HEK293 (cell line): ENCODE measurements at regions not wholly inside any gene's neighbourhood (a gene's known extent, or its start where the extent isn't known, plus 50 kb on each side); places are given as distances from the start of the nearest gene placed in this dataset.
A peak's percentile ranks its signal among the peaks of the same experiment; 100 is the strongest.

Experiments used
- CTCF ChIA-PET: fragments of 350-600 bp; formaldehyde crosslinking; extraction: SDS; loops from one replicate; lab custom pipeline; 2021; ENCODE audit warnings: antibody characterized with exemption; lab: Yijun Ruan, JAX
- POLR2A ChIA-PET: fragments of 300-600 bp; formaldehyde crosslinking; extraction: SDS; loops from one replicate; lab custom pipeline; 2020; ENCODE audit warnings: antibody characterized with exemption, inconsistent platforms; lab: Yijun Ruan, JAX
- H3K27ac ChIP-seq: fragments of 200-500 bp; sonication (Bioruptor generic); 2 replicates; pipeline ENCODE4 v1.5.1; 2014; ENCODE audit warnings: low read depth, low read length, control low read depth, inconsistent platforms; ENCODE audit errors: extremely low read depth
- H3K36me3 ChIP-seq, 2 experiments: fragments of 200-500 bp in 1 of 2; sonication (Bioruptor generic) in 1 of 2; 1 replicate in 1 of 2; 2 replicates in 1 of 2; pipeline ENCODE4 v1.5.1; 2014 to 2017; ENCODE audit warnings: inconsistent platforms in 2 of 2, low read length in 2 of 2; ENCODE audit not compliant: control insufficient read depth in 2 of 2, insufficient read depth in 1 of 2
- H3K4me1 ChIP-seq: fragments of 200-500 bp; sonication (Bioruptor generic); 2 replicates; pipeline ENCODE4 v1.5.1; 2014; ENCODE audit warnings: mild to moderate bottlenecking, low read length, inconsistent platforms; ENCODE audit not compliant: control insufficient read depth, insufficient read depth
- H3K4me3 ChIP-seq: 2 replicates; pipeline ENCODE4 v1.5.1; 2011; ENCODE audit warnings: low read depth, mild to moderate bottlenecking, control low read depth, low read length, moderate library complexity
- H3K9me3 ChIP-seq: fragments of 200-500 bp; sonication (Bioruptor generic); 2 replicates; pipeline ENCODE4 v1.5.1; 2014; ENCODE audit warnings: low read depth, low read length, inconsistent platforms; ENCODE audit not compliant: control insufficient read depth, insufficient read depth
- AEBP2 ChIP-seq: fragments of 450-650 bp; formaldehyde crosslinking; IDR thresholded peaks from 2 replicates; pipeline ENCODE4 v1.5.1; 2016; ENCODE audit warnings: missing biosample characterization, missing genetic modification characterization, borderline replicate concordance
- GLI2 ChIP-seq: fragments of 450-650 bp; formaldehyde crosslinking; IDR thresholded peaks from 2 replicates; pipeline ENCODE4; 2017; ENCODE audit warnings: missing biosample characterization, missing genetic modification characterization, low read depth, borderline replicate concordance
- GLI4 ChIP-seq: fragments of 450-650 bp; formaldehyde crosslinking; IDR thresholded peaks from 2 replicates; pipeline ENCODE4 v1.5.1; 2016; ENCODE audit warnings: missing biosample characterization, missing genetic modification characterization
- INSM2 ChIP-seq: fragments of 450-650 bp; formaldehyde crosslinking; IDR thresholded peaks from 2 replicates; pipeline ENCODE4 v1.5.1; 2016; ENCODE audit warnings: missing biosample characterization, missing genetic modification characterization
- OVOL3 ChIP-seq: fragments of 450-650 bp; formaldehyde crosslinking; IDR thresholded peaks from 2 replicates; pipeline ENCODE4 v1.5.1; 2016; ENCODE audit warnings: missing biosample characterization, missing genetic modification characterization
- SETDB1 ChIP-seq: IDR thresholded peaks from one replicate; pipeline ENCODE4 v1.6.1; 2017; ENCODE audit warnings: mild to moderate bottlenecking, low read length, moderate library complexity, mixed read lengths; ENCODE audit not compliant: insufficient read length
- TRIM28 ChIP-seq: IDR thresholded peaks from 2 replicates; pipeline ENCODE4 v1.6.1; 2011; ENCODE audit warnings: low read length, control low read depth, borderline replicate concordance
- ZBTB48 ChIP-seq: fragments of 450-650 bp; formaldehyde crosslinking; IDR thresholded peaks from 2 replicates; pipeline ENCODE4 v1.5.1; 2016; ENCODE audit warnings: missing biosample characterization, missing genetic modification characterization
- ZBTB49 ChIP-seq: fragments of 450-650 bp; formaldehyde crosslinking; IDR thresholded peaks from 2 replicates; pipeline ENCODE4 v1.5.1; 2016; ENCODE audit warnings: missing biosample characterization, missing genetic modification characterization, low read depth
- ZBTB7A ChIP-seq: fragments of 450-650 bp; formaldehyde crosslinking; IDR thresholded peaks from 2 replicates; pipeline ENCODE4 v1.5.1; 2016; ENCODE audit warnings: low read depth, missing biosample characterization, missing genetic modification characterization
- ZNF133 ChIP-seq: fragments of 450-650 bp; formaldehyde crosslinking; IDR thresholded peaks from 2 replicates; pipeline ENCODE4 v1.5.1; 2016; ENCODE audit warnings: missing biosample characterization, missing genetic modification characterization
- ZNF148 ChIP-seq: fragments of 450-650 bp; formaldehyde crosslinking; IDR thresholded peaks from 2 replicates; pipeline ENCODE4 v1.5.0; 2017; ENCODE audit warnings: missing biosample characterization, missing genetic modification characterization, borderline replicate concordance
- ZNF23 ChIP-seq: fragments of 450-650 bp; formaldehyde crosslinking; IDR thresholded peaks from 2 replicates; pipeline ENCODE4 v1.5.1; 2016; ENCODE audit warnings: missing biosample characterization, missing genetic modification characterization, borderline replicate concordance
- ZNF404 ChIP-seq: fragments of 450-650 bp; formaldehyde crosslinking; IDR thresholded peaks from 2 replicates; pipeline ENCODE4 v1.5.1; 2017; ENCODE audit warnings: missing biosample characterization, missing genetic modification characterization
- ZNF426 ChIP-seq: fragments of 450-650 bp; formaldehyde crosslinking; IDR thresholded peaks from 2 replicates; pipeline ENCODE4 v1.5.1; 2017; ENCODE audit warnings: missing biosample characterization, missing genetic modification characterization, mild to moderate bottlenecking, inconsistent platforms, moderate library complexity
- ZNF544 ChIP-seq: fragments of 450-650 bp; formaldehyde crosslinking; IDR thresholded peaks from 2 replicates; pipeline ENCODE4 v1.5.0; 2017; ENCODE audit warnings: missing biosample characterization, missing genetic modification characterization
- ZNF548 ChIP-seq: fragments of 450-650 bp; formaldehyde crosslinking; IDR thresholded peaks from 2 replicates; pipeline ENCODE4 v1.5.1; 2016; ENCODE audit warnings: missing biosample characterization, missing genetic modification characterization
- ZNF561 ChIP-seq: fragments of 450-650 bp; IDR thresholded peaks from 2 replicates; pipeline ENCODE4 v1.5.1; 2018; ENCODE audit warnings: missing biosample characterization, missing genetic modification characterization, borderline replicate concordance
- ZNF580 ChIP-seq: fragments of 450-650 bp; formaldehyde crosslinking; IDR thresholded peaks from 2 replicates; pipeline ENCODE4 v1.5.1; 2016; ENCODE audit warnings: missing biosample characterization, missing genetic modification characterization
- ZNF692 ChIP-seq: fragments of 450-650 bp; formaldehyde crosslinking; IDR thresholded peaks from 2 replicates; pipeline ENCODE4 v1.5.1; 2016; ENCODE audit warnings: missing biosample characterization, missing genetic modification characterization
- ZSCAN5A ChIP-seq: fragments of 450-650 bp; formaldehyde crosslinking; IDR thresholded peaks from 2 replicates; pipeline ENCODE4 v1.5.1; 2016; ENCODE audit warnings: missing biosample characterization, missing genetic modification characterization

- TF ChIP-seq ZNF580 (tag by site-specific recombination) (no peak), GLI2 (no peak), ZNF133 (tag by site-specific recombination) (no peak), ZNF544 (tag by site-specific recombination) (no peak), ZNF561 (tag by site-specific recombination) (no peak), ZNF404 (tag by site-specific recombination) (no peak), ZNF548 (tag by site-specific recombination) (no peak), OVOL3 (tag by site-specific recombination) (no peak), SETDB1 (peak; percentile 94), AEBP2 (tag by site-specific recombination) (no peak), ZBTB48 (tag by site-specific recombination) (no peak), GLI4 (no peak), ZNF148 (tag by site-specific recombination) (no peak), ZBTB7A (tag by site-specific recombination) (no peak)
- TF ChIP-seq, all 188 proteins: peak for 3
These were observed 1002.3 kb downstream of the TMEM121 start (continued) for GRCh38 chr14:106528717-106529116.

GRCh38 chr14:106530031-106530422 is 1003.6 kb downstream of the TMEM121 start:
- POLR2A ChIA-PET: no interaction called here
- CTCF ChIA-PET: interaction anchor here (0.7 to 2.5 kb wide), 13 partner anchors 8 to 272 kb away, joined by 3 to 11 read pairs (median 4); no protein-coding TSS in a partner anchor
- Histone ChIP-seq H3K27ac (no peak overlapping the region), H3K36me3 (no peaks in the 10 kb centered on the region), H3K4me3 (no peak overlapping the region), H3K4me1 (no peaks in the 10 kb centered on the region), H3K9me3 (peaks cover 9% of the 10 kb centered on the region)
- no peak for TF ChIP-seq ZBTB49

GRCh38 chr14:106530423-106531107 is 1004.2 kb downstream of the TMEM121 start:
- Histone ChIP-seq H3K36me3 (no peaks in the 10 kb centered on the region), H3K27ac (no peak overlapping the region), H3K4me3 (no peak overlapping the region), H3K4me1 (no peaks in the 10 kb centered on the region), H3K9me3 (peaks cover 9% of the 10 kb centered on the region)
- POLR2A ChIA-PET: no interaction called here
- CTCF ChIA-PET: interaction anchor here (0.8 to 2.5 kb wide), 12 partner anchors 8 to 264 kb away, joined by 3 to 11 read pairs (median 4); no protein-coding TSS in a partner anchor
- TF ChIP-seq ZNF692 (tag by site-specific recombination) (no peak), INSM2 (tag by site-specific recombination) (no peak), ZNF23 (no peak), TRIM28 (no peak), ZNF426 (tag by site-specific recombination) (no peak), ZSCAN5A (tag by site-specific recombination) (no peak), ZNF580 (tag by site-specific recombination) (no peak)
